ENCODE measurements at regions not wholly inside any gene's neighbourhood (a gene's known extent, or its start where the extent isn't known, plus 50 kb on each side); places are given as distances from the start of the nearest gene placed in this dataset.

GRCh38 chr5:51657340-51658240, 274.3 kb downstream of the ISL1 start:
- TF ChIP-seq CTCF (conservative IDR thresholded peaks at IDR 0.05; ENCODE audit: low read depth, low read length) (no peak), CHD1 (IDR thresholded peaks at IDR 0.05; ENCODE audit: low read depth, low read length) (no peak), POLR2A (IDR thresholded peaks at IDR 0.05; ENCODE audit: low read depth, low read length) (no peak), RFX5 (IDR thresholded peaks at IDR 0.05; ENCODE audit: low read depth, low read length) (no peak)
